Ascending aorta (tissue), 2 donors: ENCODE measurements at regions not wholly inside any gene's neighbourhood (a gene's known extent, or its start where the extent isn't known, plus 50 kb on each side); places are given as distances from the start of the nearest gene placed in this dataset.
"Not testable (repeated sequence)": the region's sequence is repeated elsewhere in the genome, so short reads cannot be mapped to it uniquely, and the experiment has no call there.

Source experiments
- DNase-seq, 2 donors: peaks; one replicate each; pipeline ENCODE4 v3.0.0-alpha.2; 2019; ENCODE audit warnings: low spot score in 2 of 2
- H3K27ac ChIP-seq, 2 donors: fragments of 200-600 bp; sonication (generic); one replicate each; pipeline ENCODE4 v1.5.1; 2016 to 2017; ENCODE audit warnings: mild to moderate bottlenecking in 1 of 2
- H3K27me3 ChIP-seq: fragments of 200-600 bp; sonication (generic); one replicate; pipeline ENCODE4 v1.5.1; 2017
- H3K36me3 ChIP-seq, 2 donors: fragments of 200-600 bp; sonication (generic); one replicate each; pipeline ENCODE4 v1.5.1; 2016
- H3K4me1 ChIP-seq, 2 donors: fragments of 200-600 bp; sonication (generic); one replicate each; pipeline ENCODE4 v1.5.1; 2016 to 2017; ENCODE audit warnings: mild to moderate bottlenecking in 1 of 2
- H3K4me3 ChIP-seq, 2 donors: fragments of 200-600 bp; sonication (generic); one replicate each; pipeline ENCODE4 v1.5.1; 2016 to 2017; ENCODE audit warnings: mild to moderate bottlenecking in 1 of 2
- H3K9me3 ChIP-seq, 2 donors: fragments of 200-600 bp; sonication (generic); one replicate each; pipeline ENCODE4 v1.5.1; 2016
- CTCF ChIP-seq, 3 experiments: fragments of 200-600 bp in 2 of 3; fragments of 450-650 bp in 1 of 3; sonication (generic) in 2 of 3; IDR thresholded peaks; one replicate each; pipeline ENCODE4 v1.5.1; 2016 to 2019; ENCODE audit warnings: antibody characterized with exemption in 3 of 3, mild to moderate bottlenecking in 1 of 3, moderate library complexity in 1 of 3
- intact Hi-C: fragments of 100-400 bp; cut with DNase I; formaldehyde crosslinking; loops from one replicate; pipeline ENCODE4 v1.15.1; 2023

- Histone ChIP-seq H3K4me3 (no peak overlapping the region), H3K27ac (no peak overlapping the region), H3K36me3 (no peaks in the 10 kb centered on the region), H3K4me1 (no peaks in the 10 kb centered on the region), H3K9me3 (no peaks in the 10 kb centered on the region), H3K27me3 (no peaks in the 10 kb centered on the region)
- intact Hi-C loops: no loop called here
- no peak for DNase-seq
- TF ChIP-seq CTCF (IDR thresholded peaks at IDR 0.05): no peak
Observed at GRCh38 chr2:236376566-236377244, 112.5 kb upstream of the ASB18 start.

GRCh38 chr2:236380051-236380612 lies 115.9 kb upstream of the ASB18 start:
- no peaks in the 10 kb centered on the region for H3K36me3 ChIP-seq
- H3K4me3 ChIP-seq: no peak overlapping the region
- intact Hi-C loops: no loop called here
- no peaks in the 10 kb centered on the region for H3K9me3 ChIP-seq
- no peak for TF ChIP-seq CTCF (IDR thresholded peaks at IDR 0.05)
- no peaks in the 10 kb centered on the region for H3K27me3 ChIP-seq
- no peaks in the 10 kb centered on the region for H3K4me1 ChIP-seq
- no peak overlapping the region for H3K27ac ChIP-seq
- no peak for DNase-seq

- H3K4me1 ChIP-seq, intact Hi-C loops, H3K36me3 ChIP-seq: not testable (repeated sequence)
Observed at GRCh38 chr2:236381253-236381652, 117.0 kb upstream of the ASB18 start.

GRCh38 chr2:236389284-236390216 lies 125.3 kb upstream of the ASB18 start:
- H3K4me1 ChIP-seq, H3K4me3 ChIP-seq, H3K36me3 ChIP-seq, H3K9me3 ChIP-seq, H3K27me3 ChIP-seq, intact Hi-C loops, H3K27ac ChIP-seq, DNase-seq: not testable (repeated sequence)

More at GRCh38 chr2:236381253-236381652, 117.0 kb upstream of the ASB18 start:
- not testable (repeated sequence) for H3K27ac ChIP-seq, H3K27me3 ChIP-seq, H3K9me3 ChIP-seq, H3K4me3 ChIP-seq, DNase-seq

GRCh38 chr2:236393101-236393500 lies 128.9 kb upstream of the ASB18 start:
- no peaks in the 10 kb centered on the region for H3K4me1 ChIP-seq
- H3K9me3 ChIP-seq: no peaks in the 10 kb centered on the region
- no peak for DNase-seq
- H3K4me3 ChIP-seq: no peak overlapping the region
- H3K27ac ChIP-seq: no peak overlapping the region
- H3K36me3 ChIP-seq: no peaks in the 10 kb centered on the region
- H3K27me3 ChIP-seq: no peaks in the 10 kb centered on the region
- TF ChIP-seq CTCF (IDR thresholded peaks at IDR 0.05): no peak
- intact Hi-C loops: no loop called here

GRCh38 chr2:236393581-236393980 lies 129.4 kb upstream of the ASB18 start:
- no peaks in the 10 kb centered on the region for H3K9me3 ChIP-seq
- no peaks in the 10 kb centered on the region for H3K4me1 ChIP-seq
- intact Hi-C loops: no loop called here
- no peak for DNase-seq
- no peak for TF ChIP-seq CTCF (IDR thresholded peaks at IDR 0.05)
- no peaks in the 10 kb centered on the region for H3K36me3 ChIP-seq
- H3K27me3 ChIP-seq: no peaks in the 10 kb centered on the region
- no peak overlapping the region for H3K4me3 ChIP-seq
- no peak overlapping the region for H3K27ac ChIP-seq
